Astrocyte (in vitro differentiated cells and primary cell): ENCODE measurements at regions not wholly inside any gene's neighbourhood (a gene's known extent, or its start where the extent isn't known, plus 50 kb on each side); places are given as distances from the start of the nearest gene placed in this dataset.
"Not testable (repeated sequence)": the region's sequence is repeated elsewhere in the genome, so short reads cannot be mapped to it uniquely, and the experiment has no call there.

Experiments
- DNase-seq: peaks from one replicate; pipeline ENCODE4 v3.0.0-alpha.2; 2010; ENCODE audit warnings: low read depth
- FAIRE-seq: peaks from 2 replicates; lab custom pipeline; 2011; peaks lifted over from hg19 to GRCh38; lab: Jason Lieb, UNC
- H2AFZ ChIP-seq: 2 replicates; pipeline ENCODE4 v1.6.0; 2012; ENCODE audit warnings: low read depth, low read length, inconsistent platforms
- H3K27ac ChIP-seq: 2 replicates; pipeline ENCODE4 v1.5.1; 2011; ENCODE audit warnings: low read depth, low read length, inconsistent platforms
- H3K27me3 ChIP-seq: 2 replicates; pipeline ENCODE4 v1.6.0; 2011; ENCODE audit warnings: low read length, inconsistent platforms; ENCODE audit not compliant: insufficient read depth
- H3K36me3 ChIP-seq: 2 replicates; pipeline ENCODE4 v1.5.1; 2011; ENCODE audit warnings: low read length, inconsistent platforms; ENCODE audit not compliant: insufficient read depth
- H3K4me1 ChIP-seq: 2 replicates; pipeline ENCODE4 v1.5.1; 2011; ENCODE audit warnings: low read length, inconsistent platforms; ENCODE audit not compliant: insufficient read depth
- H3K4me2 ChIP-seq: 2 replicates; pipeline ENCODE4 v1.6.0; 2012; ENCODE audit warnings: low read length, inconsistent platforms
- H3K4me3 ChIP-seq: 2 replicates; pipeline ENCODE4 v1.5.1; 2011; ENCODE audit warnings: low read depth, mild to moderate bottlenecking, low read length, inconsistent platforms; ENCODE audit not compliant: insufficient read depth
- H3K79me2 ChIP-seq: 2 replicates; pipeline ENCODE4 v1.6.0; 2012; ENCODE audit warnings: mild to moderate bottlenecking, low read length, inconsistent platforms; ENCODE audit not compliant: insufficient read depth
- H3K9ac ChIP-seq: 2 replicates; pipeline ENCODE4 v1.6.0; 2012; ENCODE audit warnings: mild to moderate bottlenecking, low read length, inconsistent platforms
- H3K9me3 ChIP-seq: 2 replicates; pipeline ENCODE4 v1.5.1; 2012; ENCODE audit warnings: low read depth, mild to moderate bottlenecking, low read length, inconsistent platforms; ENCODE audit not compliant: insufficient read depth
- H4K20me1 ChIP-seq: 2 replicates; pipeline ENCODE4 v1.6.0; 2012; ENCODE audit warnings: low read length, inconsistent platforms; ENCODE audit not compliant: insufficient read depth
- H3K27ac Mint-ChIP-seq: one replicate; pipeline ENCODE4 v1.8.0; 2021; ENCODE audit warnings: mild to moderate bottlenecking, mixed read lengths; ENCODE audit not compliant: unreplicated experiment
- H3K27me3 Mint-ChIP-seq: one replicate; pipeline ENCODE4 v1.8.0; 2021; ENCODE audit warnings: low read depth, mixed read lengths; ENCODE audit not compliant: unreplicated experiment
- H3K36me3 Mint-ChIP-seq: one replicate; pipeline ENCODE4 v1.8.0; 2021; ENCODE audit warnings: low read depth, mixed read lengths; ENCODE audit not compliant: unreplicated experiment
- H3K4me1 Mint-ChIP-seq: one replicate; pipeline ENCODE4 v1.8.0; 2021; ENCODE audit warnings: low read depth, mixed read lengths; ENCODE audit not compliant: unreplicated experiment
- H3K4me3 Mint-ChIP-seq: one replicate; pipeline ENCODE4 v1.8.0; 2021; ENCODE audit warnings: mild to moderate bottlenecking, moderate library complexity, mixed read lengths; ENCODE audit not compliant: unreplicated experiment
- H3K9me3 Mint-ChIP-seq: one replicate; pipeline ENCODE4 v1.8.0; 2021; ENCODE audit warnings: mild to moderate bottlenecking, mixed read lengths; ENCODE audit not compliant: unreplicated experiment
- EZH2 ChIP-seq: IDR thresholded peaks from 2 replicates; pipeline ENCODE4 v1.6.1; 2012; ENCODE audit warnings: mild to moderate bottlenecking, low read length, inconsistent platforms; ENCODE audit not compliant: insufficient read depth
- TF ChIP-seq, protein P1 (sequence below): IDR thresholded peaks from 2 replicates; pipeline ENCODE4 v1.5.1; 2011; ENCODE audit warnings: low read depth, mild to moderate bottlenecking, inconsistent platforms, low read length, moderate library complexity; ENCODE audit not compliant: insufficient read depth

- Mint-ChIP-seq H3K4me3 (no peak overlapping the region), H3K36me3 (no peaks in the 10 kb centered on the region), H3K4me1 (peaks cover 7% of the 10 kb centered on the region), H3K27ac (no peak overlapping the region), H3K9me3 (no peaks in the 10 kb centered on the region), H3K27me3 (peaks cover 6% of the 10 kb centered on the region)
- no peak for DNase-seq
- Histone ChIP-seq H3K79me2 (no peaks in the 10 kb centered on the region), H3K9me3 (no peaks in the 10 kb centered on the region), H3K4me3 (no peak overlapping the region), H3K9ac (no peak overlapping the region), H3K27ac (no peak overlapping the region), H2AFZ (no peak overlapping the region), H3K4me1 (no peaks in the 10 kb centered on the region), H3K27me3 (no peaks in the 10 kb centered on the region), H3K36me3 (no peaks in the 10 kb centered on the region), H3K4me2 (no peak overlapping the region), H4K20me1 (no peaks in the 10 kb centered on the region)
- no peak for FAIRE-seq
- TF ChIP-seq EZH2: no peak
- TF ChIP-seq, protein P1, sequence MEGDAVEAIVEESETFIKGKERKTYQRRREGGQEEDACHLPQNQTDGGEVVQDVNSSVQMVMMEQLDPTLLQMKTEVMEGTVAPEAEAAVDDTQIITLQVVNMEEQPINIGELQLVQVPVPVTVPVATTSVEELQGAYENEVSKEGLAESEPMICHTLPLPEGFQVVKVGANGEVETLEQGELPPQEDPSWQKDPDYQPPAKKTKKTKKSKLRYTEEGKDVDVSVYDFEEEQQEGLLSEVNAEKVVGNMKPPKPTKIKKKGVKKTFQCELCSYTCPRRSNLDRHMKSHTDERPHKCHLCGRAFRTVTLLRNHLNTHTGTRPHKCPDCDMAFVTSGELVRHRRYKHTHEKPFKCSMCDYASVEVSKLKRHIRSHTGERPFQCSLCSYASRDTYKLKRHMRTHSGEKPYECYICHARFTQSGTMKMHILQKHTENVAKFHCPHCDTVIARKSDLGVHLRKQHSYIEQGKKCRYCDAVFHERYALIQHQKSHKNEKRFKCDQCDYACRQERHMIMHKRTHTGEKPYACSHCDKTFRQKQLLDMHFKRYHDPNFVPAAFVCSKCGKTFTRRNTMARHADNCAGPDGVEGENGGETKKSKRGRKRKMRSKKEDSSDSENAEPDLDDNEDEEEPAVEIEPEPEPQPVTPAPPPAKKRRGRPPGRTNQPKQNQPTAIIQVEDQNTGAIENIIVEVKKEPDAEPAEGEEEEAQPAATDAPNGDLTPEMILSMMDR: no peak
Measured at GRCh38 chr13:99730403-99730802, 229.1 kb downstream of the TM9SF2 start.

DNA sequence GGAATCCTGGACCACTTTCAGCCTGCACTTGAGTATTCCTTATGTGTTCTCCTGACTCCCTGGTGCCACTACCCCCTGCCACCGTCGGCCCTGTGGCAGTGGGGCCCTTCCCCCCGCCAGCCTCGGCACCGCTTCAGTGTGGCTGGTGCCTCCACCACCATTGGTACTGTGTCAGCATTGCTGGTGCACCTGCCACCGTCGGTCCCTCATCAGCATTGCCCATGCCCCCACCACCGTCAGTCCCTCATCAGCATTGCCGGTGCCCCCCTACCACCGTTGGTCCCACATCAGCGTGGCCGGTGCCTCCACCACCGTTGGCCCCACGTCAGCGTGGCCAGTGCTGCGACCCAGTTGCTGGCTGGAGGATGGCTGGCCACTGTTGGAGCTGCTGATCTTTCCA lies 228.5 kb downstream of the TM9SF2 start:
- Mint-ChIP-seq H3K27ac (no peak overlapping the region), H3K9me3 (no peaks in the 10 kb centered on the region), H3K4me3 (no peak overlapping the region), H3K27me3 (peaks cover 6% of the 10 kb centered on the region), H3K4me1 (peaks cover 7% of the 10 kb centered on the region), H3K36me3 (no peaks in the 10 kb centered on the region)
- no peak overlapping the region for H2AFZ ChIP-seq
- H3K9me3 ChIP-seq: no peaks in the 10 kb centered on the region
- no peaks in the 10 kb centered on the region for H4K20me1 ChIP-seq
- FAIRE-seq (no peak), DNase-seq (no peak)
- no peak for TF ChIP-seq EZH2
- TF ChIP-seq, protein P1: no peak
- H3K4me2 ChIP-seq: no peak overlapping the region
- no peak overlapping the region for H3K9ac ChIP-seq
- peaks cover under 1% of the 10 kb centered on the region for H3K27me3 ChIP-seq
- no peaks in the 10 kb centered on the region for H3K4me1 ChIP-seq
- H3K27ac ChIP-seq: no peak overlapping the region
- H3K79me2 ChIP-seq: no peaks in the 10 kb centered on the region
- no peaks in the 10 kb centered on the region for H3K36me3 ChIP-seq
- H3K4me3 ChIP-seq: no peak overlapping the region

DNA sequence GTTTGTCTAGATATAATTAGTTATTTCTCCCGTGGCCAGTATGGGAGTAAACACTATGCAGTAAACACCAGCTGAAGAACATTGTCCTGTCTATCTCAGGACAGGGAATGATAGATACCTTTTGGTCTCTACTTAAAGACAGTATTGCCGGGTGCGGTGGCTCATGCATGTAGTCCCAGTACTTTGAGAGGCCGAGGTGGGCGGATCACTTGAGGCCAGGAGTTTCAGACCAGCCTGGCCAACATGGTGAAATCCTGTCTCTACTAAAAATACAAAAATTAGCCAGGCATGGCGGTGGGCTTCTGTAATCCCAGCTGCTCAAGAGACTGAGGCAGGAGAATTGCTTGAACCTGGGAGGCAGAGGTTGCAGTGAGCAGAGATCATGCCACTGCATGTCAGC lies 226.4 kb downstream of the TM9SF2 start:
- not testable (repeated sequence) for H3K9ac ChIP-seq, FAIRE-seq, H3K4me1 ChIP-seq, H3K27me3 ChIP-seq, H3K4me3 Mint-ChIP-seq, DNase-seq, H3K36me3 ChIP-seq, H3K27me3 Mint-ChIP-seq, H3K79me2 ChIP-seq, H3K36me3 Mint-ChIP-seq, H3K4me1 Mint-ChIP-seq, H3K27ac Mint-ChIP-seq, H2AFZ ChIP-seq, H3K9me3 ChIP-seq, H3K27ac ChIP-seq, H3K4me2 ChIP-seq, H3K4me3 ChIP-seq, H4K20me1 ChIP-seq, H3K9me3 Mint-ChIP-seq
